ENCODE measurements at regions not wholly inside any gene's neighbourhood (a gene's known extent, or its start where the extent isn't known, plus 50 kb on each side); places are given as distances from the start of the nearest gene placed in this dataset.

GRCh38 chr9:78479441-78479840 lies 182.5 kb downstream of the PSAT1 start:
- TF ChIP-seq CTCF (IDR thresholded peaks at IDR 0.05): no peak
- Histone ChIP-seq H3K36me3 (no peaks in the 10 kb centered on the region), H3K4me1 (no peaks in the 10 kb centered on the region), H3K9me3 (peaks cover 0 to 6% (median 0%) of the 10 kb centered on the region in 3 donors), H3K4me3 (no peak overlapping the region), H3K27me3 (no peaks in the 10 kb centered on the region), H3K27ac (no peak overlapping the region)
- intact Hi-C loops (cut with DNase I; ENCODE audit: low total_unique reads): no loop called here
- no peak for DNase-seq

DNA sequence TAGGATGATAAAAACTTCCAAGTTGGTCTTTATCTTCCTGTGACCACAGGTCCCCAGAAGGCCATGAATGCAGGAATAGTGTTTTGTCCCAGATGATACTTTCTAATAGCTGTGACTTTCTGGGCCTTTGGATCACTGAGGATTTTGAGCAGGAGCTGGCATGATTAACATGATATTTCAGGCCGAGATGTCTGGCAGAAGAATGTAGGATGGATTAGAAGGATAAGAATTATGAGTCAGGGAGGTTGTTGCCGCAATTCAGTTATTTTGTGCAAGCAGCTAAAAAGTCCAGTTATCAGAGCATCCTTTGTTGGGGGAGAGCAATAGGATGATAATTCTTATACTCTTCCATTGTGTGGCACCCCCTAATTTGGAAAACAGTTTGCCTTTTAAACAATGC lies 189.7 kb downstream of the PSAT1 start:
- H3K9me3 ChIP-seq: peaks cover 0 to 6% (median 0%) of the 10 kb centered on the region in 3 donors
- intact Hi-C loops (cut with DNase I; ENCODE audit: low total_unique reads): no loop called here
- no peak for TF ChIP-seq CTCF (IDR thresholded peaks at IDR 0.05)
- no peak for DNase-seq
- H3K4me3 ChIP-seq: no peak overlapping the region
- H3K4me1 ChIP-seq: no peaks in the 10 kb centered on the region
- no peaks in the 10 kb centered on the region for H3K27me3 ChIP-seq
- no peak overlapping the region for H3K27ac ChIP-seq
- no peaks in the 10 kb centered on the region for H3K36me3 ChIP-seq

DNA sequence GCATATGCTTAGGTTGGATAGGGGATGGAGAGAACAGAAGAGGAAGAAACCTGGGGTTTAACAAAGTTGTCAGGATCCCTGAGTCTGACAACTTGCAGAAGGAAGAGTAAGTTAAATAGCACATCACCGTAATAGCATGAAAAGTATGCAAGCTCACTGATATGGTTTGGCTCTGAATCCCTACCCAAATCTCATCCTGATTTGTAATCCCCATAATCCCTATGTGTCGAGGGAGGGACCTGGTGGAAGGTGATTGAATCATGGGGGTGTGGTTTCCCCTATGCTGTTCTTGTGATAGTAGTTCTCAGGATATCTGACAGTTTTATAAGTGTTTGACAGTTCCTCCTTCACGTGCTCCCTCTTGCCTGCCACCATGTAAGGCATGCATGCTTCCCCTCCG lies 193.3 kb downstream of the PSAT1 start:
- no peak for DNase-seq
- Histone ChIP-seq H3K27me3 (no peaks in the 10 kb centered on the region), H3K4me1 (no peaks in the 10 kb centered on the region), H3K27ac (no peak overlapping the region), H3K36me3 (no peaks in the 10 kb centered on the region), H3K9me3 (no peaks in the 10 kb centered on the region), H3K4me3 (no peak overlapping the region)
- no peak for TF ChIP-seq CTCF (IDR thresholded peaks at IDR 0.05)
- intact Hi-C loops (cut with DNase I; ENCODE audit: low total_unique reads): no loop called here

GRCh38 chr9:78491402-78491801 lies 194.5 kb downstream of the PSAT1 start:
- Histone ChIP-seq H3K4me3 (no peak overlapping the region), H3K27me3 (no peaks in the 10 kb centered on the region), H3K27ac (no peak overlapping the region), H3K9me3 (no peaks in the 10 kb centered on the region), H3K4me1 (no peaks in the 10 kb centered on the region), H3K36me3 (no peaks in the 10 kb centered on the region)
- intact Hi-C loops (cut with DNase I; ENCODE audit: low total_unique reads): no loop called here
- no peak for TF ChIP-seq CTCF (IDR thresholded peaks at IDR 0.05)
- no peak for DNase-seq

GRCh38 chr9:78493166-78493742 lies 196.3 kb downstream of the PSAT1 start:
- intact Hi-C loops (cut with DNase I; ENCODE audit: low total_unique reads): no loop called here
- no peaks in the 10 kb centered on the region for H3K36me3 ChIP-seq
- DNase-seq: no peak
- TF ChIP-seq CTCF (IDR thresholded peaks at IDR 0.05): no peak
- no peaks in the 10 kb centered on the region for H3K27me3 ChIP-seq
- H3K9me3 ChIP-seq: no peaks in the 10 kb centered on the region
- H3K27ac ChIP-seq: no peak overlapping the region
- no peaks in the 10 kb centered on the region for H3K4me1 ChIP-seq
- H3K4me3 ChIP-seq: no peak overlapping the region

GRCh38 chr9:78502566-78502965 lies 205.6 kb downstream of the PSAT1 start:
- no peak overlapping the region for H3K4me3 ChIP-seq
- no peaks in the 10 kb centered on the region for H3K36me3 ChIP-seq
- no peaks in the 10 kb centered on the region for H3K9me3 ChIP-seq
- H3K4me1 ChIP-seq: no peaks in the 10 kb centered on the region
- intact Hi-C loops (cut with DNase I; ENCODE audit: low total_unique reads): no loop called here
- no peak overlapping the region for H3K27ac ChIP-seq
- no peak for DNase-seq
- no peak for TF ChIP-seq CTCF (IDR thresholded peaks at IDR 0.05)
- no peaks in the 10 kb centered on the region for H3K27me3 ChIP-seq
